DMS 273 (cell line): ENCODE measurements at regions not wholly inside any gene's neighbourhood (a gene's known extent, or its start where the extent isn't known, plus 50 kb on each side); places are given as distances from the start of the nearest gene placed in this dataset.

Experiments
- DNase-seq: peaks from one replicate; lab custom pipeline; 2025; ENCODE audit not compliant: unreplicated experiment; lab: John Stamatoyannopoulos, UW

DNA sequence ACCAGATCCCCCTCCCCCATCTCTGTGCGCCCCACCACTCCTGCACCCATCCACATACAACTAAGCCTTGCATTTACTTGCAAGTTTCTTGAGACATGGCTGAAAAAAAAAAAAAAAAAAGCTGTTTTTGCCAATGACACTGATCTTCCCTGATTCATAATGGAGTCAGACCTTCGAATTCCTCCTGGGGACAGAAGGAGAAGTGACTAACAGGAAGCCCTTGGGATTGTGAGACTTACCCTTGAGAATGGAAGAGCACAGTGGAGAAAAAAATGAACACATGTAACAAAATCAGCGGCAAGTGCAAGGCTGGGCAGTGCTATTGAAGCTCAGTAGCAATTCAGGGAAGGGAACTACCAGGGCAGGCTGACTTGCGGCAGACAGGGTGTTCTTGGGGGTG lies 288.4 kb downstream of the BCOR start:
- DNase-seq = no peak

DNA sequence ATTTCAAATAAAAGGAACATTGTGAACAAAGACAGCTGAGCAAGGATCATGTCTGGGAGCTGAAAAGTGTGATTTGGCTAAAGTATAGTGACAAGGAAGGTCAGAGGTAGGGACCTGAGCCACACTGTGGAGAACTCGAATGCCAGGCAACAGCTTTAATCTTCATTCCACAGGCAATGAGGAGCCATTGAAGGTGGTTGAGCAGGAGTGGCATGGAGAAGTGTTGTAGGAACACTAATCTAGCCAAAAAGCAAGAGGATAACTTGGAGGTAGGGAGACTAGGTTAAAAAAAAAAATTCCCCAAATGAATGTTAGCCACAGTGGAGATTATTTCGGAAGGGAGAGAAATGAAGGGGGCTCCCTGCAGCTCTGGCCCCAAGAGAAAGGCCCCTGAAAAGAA lies 286.9 kb downstream of the BCOR start:
- no peak for DNase-seq

DNA sequence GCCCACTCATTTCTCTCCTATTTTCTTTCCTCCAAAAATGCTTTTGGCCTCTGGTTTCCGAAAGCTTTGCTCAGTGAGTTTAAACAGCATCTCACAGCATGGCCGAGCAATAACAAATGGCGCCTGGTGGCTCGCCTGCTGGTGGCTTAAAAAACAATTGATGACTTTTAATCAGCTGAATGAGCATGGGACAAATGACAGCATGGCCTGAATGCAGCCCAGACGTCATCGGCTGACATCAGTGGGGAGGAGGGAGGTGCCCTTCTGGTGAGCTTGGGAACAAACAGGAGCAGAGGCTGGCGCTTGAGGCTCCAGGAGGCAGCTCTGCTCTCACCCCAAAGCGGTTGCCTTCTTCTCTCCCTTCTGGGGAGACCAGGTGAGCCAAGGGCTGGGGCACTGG lies 286.4 kb downstream of the BCOR start:
- DNase-seq = no peak

GRCh38 chrX:39813631-39814277 lies 284.0 kb downstream of the BCOR start:
- peak; percentile 96 for DNase-seq

GRCh38 chrX:39814391-39814790 lies 283.4 kb downstream of the BCOR start:
- DNase-seq = peak; percentile 70

GRCh38 chrX:39815631-39816030 lies 282.1 kb downstream of the BCOR start:
- peak; percentile 26 for DNase-seq

DNA sequence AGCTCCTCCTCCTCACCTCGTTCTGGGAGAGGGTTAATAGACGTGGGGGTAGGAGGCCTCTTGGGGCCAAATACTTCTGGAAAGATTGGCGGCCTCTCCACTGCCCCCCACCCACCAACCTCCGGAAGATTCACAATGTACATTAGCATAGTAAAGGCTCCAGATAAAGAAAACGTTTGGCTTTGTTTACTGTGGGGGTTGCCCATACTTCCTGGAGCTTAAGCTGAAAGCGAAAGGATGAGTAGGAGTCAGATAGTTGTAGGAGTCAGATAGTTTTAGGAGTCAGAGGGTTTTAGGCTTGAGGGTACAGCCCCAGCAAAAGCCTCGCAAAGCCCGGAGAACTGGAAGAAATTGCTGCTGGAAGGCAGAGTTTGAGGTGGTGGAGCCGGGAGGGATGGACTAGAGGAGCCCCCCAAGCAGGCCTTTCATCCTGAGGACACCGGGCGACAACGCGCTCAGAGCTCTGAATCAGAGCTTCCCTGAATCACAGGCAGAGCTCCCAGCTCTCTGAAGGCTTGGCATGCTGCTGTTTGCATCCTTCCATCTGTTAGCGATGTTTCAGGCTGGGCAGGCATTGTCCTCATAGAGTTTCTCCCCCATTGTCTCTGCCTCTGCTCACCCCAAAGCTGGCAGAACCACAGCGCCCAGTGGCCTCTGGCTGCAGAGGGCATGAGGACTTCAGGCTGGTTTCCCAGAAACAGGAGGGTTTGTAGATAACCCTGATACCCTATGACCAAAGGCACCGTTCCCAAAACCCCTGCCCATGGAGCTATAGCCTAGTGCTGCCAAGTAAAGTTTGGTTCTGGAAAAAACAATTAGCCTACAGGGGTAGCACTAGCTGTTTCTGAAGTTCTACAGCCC lies 280.7 kb downstream of the BCOR start:
- DNase-seq = peak; percentile 36

- DNase-seq = no peak
Measured at GRCh38 chrX:39817754-39818470, 279.8 kb downstream of the BCOR start.

- no peak for DNase-seq
Measured at GRCh38 chrX:39818750-39819149, 279.0 kb downstream of the BCOR start.

- peak; percentile 45 for DNase-seq
Measured at GRCh38 chrX:39819921-39820849, 277.6 kb downstream of the BCOR start.

DNA sequence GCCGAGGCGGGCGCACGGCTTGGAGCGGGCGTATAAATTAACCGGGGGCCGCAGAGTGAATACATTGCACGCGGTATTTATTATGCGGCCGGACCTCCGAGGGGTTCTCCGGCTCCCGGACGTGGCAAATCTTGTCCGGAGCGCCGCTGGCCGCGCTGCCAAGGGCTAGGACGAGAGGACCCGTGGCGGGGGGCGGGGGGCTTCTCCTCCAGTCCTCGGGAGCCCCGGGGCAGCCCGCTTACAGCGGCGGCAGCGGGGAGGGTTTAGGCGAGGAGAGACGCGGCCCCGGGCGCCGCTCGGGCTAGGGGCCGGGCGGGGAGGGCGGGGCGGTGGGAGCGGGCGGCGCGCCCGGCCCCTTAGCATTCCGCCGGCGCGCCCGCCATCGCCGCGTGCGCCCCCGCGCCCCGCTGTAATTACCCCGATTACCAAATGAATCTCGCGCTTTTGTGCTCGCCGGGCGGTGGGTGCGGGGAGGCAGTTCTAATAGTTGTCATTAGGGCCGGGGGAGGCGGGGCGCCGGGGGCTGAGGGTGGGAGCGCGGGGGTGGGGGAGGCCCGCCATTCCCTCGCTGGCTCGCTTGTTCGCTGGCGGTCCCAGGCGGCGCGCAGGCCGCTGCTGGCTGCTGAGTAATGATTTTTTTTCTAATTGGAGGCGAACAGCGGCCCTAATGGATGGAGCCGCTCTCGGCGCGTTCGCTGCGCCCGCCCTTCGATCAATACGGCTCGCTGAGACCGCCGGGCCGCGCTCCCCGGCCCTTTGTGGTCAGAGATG lies 276.6 kb downstream of the BCOR start:
- DNase-seq = peak; percentile 72

DNA sequence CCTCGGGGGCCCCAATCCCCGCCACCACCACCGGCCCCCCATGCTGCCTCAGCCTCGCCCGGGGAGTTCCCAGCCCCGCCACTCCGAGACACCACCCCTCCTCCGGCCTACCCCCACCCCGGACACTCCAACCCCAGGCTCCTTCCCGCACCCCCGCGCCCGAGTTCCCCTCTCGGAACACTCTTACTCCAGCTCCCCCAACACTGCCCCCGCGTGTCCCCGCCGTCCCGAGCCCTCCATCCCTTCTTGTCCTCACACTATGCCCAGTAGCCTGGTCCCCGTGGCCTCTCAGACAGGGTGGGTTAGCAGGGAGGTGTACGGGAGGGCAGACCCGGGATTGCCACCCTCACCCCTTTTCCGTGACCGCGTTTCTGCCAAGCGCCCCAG lies 276.1 kb downstream of the BCOR start:
- DNase-seq = no peak

DNA sequence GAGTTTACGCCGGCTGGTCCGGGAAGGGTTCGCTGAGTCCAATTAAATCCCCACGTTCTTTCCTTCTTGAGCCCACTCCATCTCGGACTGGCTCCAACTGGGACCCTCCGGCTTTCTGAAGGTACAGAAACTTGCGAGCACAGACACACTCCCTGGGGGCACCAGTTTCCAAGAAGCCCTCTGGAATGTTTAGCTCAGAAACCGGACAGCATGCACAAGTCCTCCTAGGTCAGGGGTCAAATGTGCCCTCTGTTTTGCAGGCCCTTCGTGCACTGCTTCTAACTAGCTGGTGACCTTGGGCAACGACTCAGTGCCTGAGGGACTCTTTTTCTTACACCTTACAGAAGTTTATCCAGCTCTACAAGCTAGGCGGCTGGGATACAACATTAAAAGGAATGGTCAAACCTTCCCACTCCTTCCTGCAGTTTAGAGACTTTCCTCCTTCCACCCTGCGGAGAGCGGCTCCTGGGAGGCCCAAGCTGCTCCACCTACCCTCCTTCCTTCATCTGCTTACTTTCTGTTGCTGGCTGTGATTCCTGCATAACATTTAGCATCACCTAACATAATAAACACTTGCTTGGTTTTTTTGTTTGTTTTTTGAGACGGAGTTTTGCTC lies 275.5 kb downstream of the BCOR start:
- peak; percentile 23 for DNase-seq

DNA sequence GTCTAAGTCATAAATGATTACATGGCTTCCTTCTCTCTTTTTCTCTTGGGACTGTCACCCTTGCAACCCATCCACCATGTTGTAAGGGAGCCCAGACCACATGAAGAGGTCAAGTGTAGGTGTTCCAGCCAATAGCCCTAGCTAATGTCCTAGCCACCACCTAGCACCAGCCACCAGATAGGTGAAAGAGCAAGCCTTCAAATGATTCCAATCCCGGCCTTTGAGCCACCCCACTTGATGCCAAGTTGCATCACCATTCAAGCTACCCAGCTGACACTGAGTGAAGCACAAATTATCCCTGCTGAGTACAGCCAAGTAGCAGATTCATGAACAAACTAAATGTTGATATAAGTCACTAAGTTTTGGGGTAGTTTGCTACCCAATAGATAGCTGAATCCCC lies 274.3 kb downstream of the BCOR start:
- no peak for DNase-seq

DNA sequence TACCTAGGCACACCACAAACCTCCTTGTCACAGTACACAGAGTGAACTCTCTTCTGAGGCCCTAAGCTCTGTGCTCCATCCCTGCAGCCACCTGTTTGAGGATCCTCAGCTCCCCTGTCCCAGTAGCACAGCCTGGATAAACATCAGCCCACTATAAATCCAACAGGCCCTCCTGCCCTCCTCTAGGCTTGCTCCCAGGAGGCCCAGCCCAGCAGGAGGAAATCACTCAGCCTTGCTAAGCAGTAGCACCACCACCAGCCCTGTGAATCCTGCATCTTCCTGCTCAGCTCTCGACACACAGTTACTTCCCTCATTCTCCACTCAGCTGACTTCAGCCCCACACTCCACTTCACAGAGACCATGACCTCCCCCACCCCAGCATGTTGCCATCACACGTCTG lies 273.9 kb downstream of the BCOR start:
- no peak for DNase-seq

GRCh38 chrX:39826813-39827543 lies 270.8 kb downstream of the BCOR start:
- no peak for DNase-seq

GRCh38 chrX:39827951-39828350 lies 269.8 kb downstream of the BCOR start:
- no peak for DNase-seq

DNA sequence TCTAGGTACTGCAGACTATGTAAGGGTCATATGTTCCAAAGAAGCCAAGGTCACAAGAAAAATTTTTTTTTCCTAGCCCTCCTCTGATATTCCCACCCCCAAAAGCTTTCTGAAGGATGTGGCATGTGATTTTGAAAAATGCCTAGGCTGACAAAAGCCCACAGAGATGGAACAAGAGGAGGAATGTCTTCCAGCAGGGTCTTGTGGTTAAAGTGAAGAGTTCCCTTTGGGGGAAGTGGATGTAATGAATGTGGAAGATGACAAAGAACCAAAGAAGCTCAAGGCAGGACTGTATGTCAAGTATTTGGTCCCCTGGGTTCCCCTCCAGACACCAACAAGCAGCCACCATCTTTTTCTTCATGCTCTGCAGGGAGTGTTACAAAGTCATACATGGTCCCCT lies 268.8 kb downstream of the BCOR start:
- no peak for DNase-seq

DNA sequence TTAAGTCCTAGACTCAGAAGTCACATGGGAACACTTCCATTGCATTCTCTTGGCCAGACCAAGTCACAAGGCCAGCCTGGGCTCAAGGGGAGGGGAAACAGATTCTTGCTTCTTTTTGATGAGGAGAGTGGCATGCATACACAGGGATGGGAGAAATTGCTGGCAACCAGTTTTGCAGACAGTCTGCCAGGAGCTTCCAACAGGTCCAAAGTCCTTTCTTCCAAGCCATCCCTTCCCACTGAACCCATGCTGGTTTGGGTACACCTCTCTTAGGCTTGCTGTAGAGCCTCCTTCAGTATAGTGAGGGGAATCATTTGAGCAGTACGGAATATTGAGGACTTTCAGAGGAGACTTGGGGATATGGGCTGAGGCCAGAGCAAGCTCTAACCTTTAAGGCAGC lies 267.8 kb downstream of the BCOR start:
- no peak for DNase-seq
